RWPE2 (cell line): ENCODE measurements at regions not wholly inside any gene's neighbourhood (a gene's known extent, or its start where the extent isn't known, plus 50 kb on each side); places are given as distances from the start of the nearest gene placed in this dataset.

Experiments used
- ATAC-seq: fragments of 200-7000 bp; cut with Tn5 transposase; 3 replicates; pipeline ENCODE4 v1.9.1; 2021; ENCODE audit warnings: low read depth
- DNase-seq: peaks from one replicate; pipeline ENCODE4 v3.0.0-alpha.2; 2020; ENCODE audit warnings: low spot score
- H3K27ac ChIP-seq: fragments of 450-650 bp; 2 replicates; pipeline ENCODE4 v1.5.1; 2017; ENCODE audit warnings: mild to moderate bottlenecking; ENCODE audit not compliant: poor library complexity, severe bottlenecking
- H3K27me3 ChIP-seq: fragments of 250-450 bp; sonication (Bioruptor Pico); 2 replicates; pipeline ENCODE4 v1.5.1; 2021; ENCODE audit warnings: mild to moderate bottlenecking, moderate library complexity; ENCODE audit not compliant: insufficient read depth, poor library complexity, severe bottlenecking
- H3K36me3 ChIP-seq: fragments of 250-450 bp; sonication (Bioruptor Pico); 2 replicates; pipeline ENCODE4 v1.5.1; 2020; ENCODE audit warnings: low read depth, mild to moderate bottlenecking, moderate library complexity
- H3K4me1 ChIP-seq: fragments of 250-450 bp; sonication (Bioruptor Pico); 2 replicates; pipeline ENCODE4 v1.5.1; 2021; ENCODE audit warnings: mild to moderate bottlenecking, moderate library complexity; ENCODE audit not compliant: insufficient read depth, poor library complexity, severe bottlenecking
- H3K4me3 ChIP-seq: fragments of 250-450 bp; sonication (Bioruptor Pico); 2 replicates; pipeline ENCODE4 v1.5.1; 2021; ENCODE audit warnings: mild to moderate bottlenecking, moderate library complexity; ENCODE audit not compliant: severe bottlenecking
- H3K9me3 ChIP-seq: fragments of 250-450 bp; sonication (Bioruptor Pico); 2 replicates; pipeline ENCODE4 v1.5.1; 2021; ENCODE audit warnings: mild to moderate bottlenecking, moderate library complexity; ENCODE audit not compliant: severe bottlenecking
- TF ChIP-seq, protein P1 (sequence below): fragments of 450-650 bp; IDR thresholded peaks from one replicate; pipeline ENCODE4 v1.5.1; 2017; ENCODE audit warnings: mild to moderate bottlenecking, moderate library complexity; ENCODE audit not compliant: poor library complexity, severe bottlenecking

DNA sequence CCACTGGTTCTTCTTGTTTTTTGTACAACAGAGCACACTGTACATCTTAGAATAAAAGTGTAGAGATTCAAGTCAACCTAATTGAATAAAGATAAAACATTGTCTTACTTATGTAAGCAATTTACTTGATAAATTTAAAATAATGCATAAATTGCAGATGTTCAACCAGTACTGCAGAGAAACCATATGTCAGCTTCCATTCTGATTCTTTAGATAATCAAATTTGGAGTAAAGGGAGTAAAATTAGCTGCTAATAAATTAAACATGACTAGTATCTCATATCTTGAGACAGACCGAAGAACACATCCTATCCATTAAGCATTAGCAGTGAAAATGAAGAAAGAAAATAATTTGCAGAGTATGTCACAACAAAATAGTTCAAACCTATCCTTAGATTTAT is 261.2 kb downstream of the GASK1B start:
- Histone ChIP-seq H3K4me3 (no peak overlapping the region), H3K9me3 (no peaks in the 10 kb centered on the region), H3K36me3 (no peaks in the 10 kb centered on the region), H3K4me1 (no peaks in the 10 kb centered on the region), H3K27ac (no peak overlapping the region), H3K27me3 (no peaks in the 10 kb centered on the region)
- no peak for ATAC-seq
- TF ChIP-seq, protein P1, sequence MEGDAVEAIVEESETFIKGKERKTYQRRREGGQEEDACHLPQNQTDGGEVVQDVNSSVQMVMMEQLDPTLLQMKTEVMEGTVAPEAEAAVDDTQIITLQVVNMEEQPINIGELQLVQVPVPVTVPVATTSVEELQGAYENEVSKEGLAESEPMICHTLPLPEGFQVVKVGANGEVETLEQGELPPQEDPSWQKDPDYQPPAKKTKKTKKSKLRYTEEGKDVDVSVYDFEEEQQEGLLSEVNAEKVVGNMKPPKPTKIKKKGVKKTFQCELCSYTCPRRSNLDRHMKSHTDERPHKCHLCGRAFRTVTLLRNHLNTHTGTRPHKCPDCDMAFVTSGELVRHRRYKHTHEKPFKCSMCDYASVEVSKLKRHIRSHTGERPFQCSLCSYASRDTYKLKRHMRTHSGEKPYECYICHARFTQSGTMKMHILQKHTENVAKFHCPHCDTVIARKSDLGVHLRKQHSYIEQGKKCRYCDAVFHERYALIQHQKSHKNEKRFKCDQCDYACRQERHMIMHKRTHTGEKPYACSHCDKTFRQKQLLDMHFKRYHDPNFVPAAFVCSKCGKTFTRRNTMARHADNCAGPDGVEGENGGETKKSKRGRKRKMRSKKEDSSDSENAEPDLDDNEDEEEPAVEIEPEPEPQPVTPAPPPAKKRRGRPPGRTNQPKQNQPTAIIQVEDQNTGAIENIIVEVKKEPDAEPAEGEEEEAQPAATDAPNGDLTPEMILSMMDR, result no peak
- DNase-seq, result no peak

DNA sequence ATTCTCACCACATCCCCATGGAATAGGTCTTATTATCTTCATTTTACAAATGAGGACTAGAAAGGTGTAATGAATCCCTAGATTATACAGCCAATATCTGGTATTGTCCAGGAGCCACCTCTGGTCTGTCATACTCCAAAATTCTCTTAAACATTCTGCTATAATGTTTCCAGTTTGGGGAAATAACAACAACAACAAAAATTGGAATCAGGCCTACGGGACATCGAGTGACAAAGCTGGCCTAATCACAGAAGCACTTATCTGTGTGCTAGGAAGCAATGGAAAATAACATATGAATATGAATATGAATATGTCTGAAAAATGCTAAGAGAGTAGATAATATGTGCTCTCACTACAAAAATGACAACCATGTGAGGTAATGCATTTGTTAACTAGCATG is 264.1 kb downstream of the GASK1B start:
- Histone ChIP-seq H3K27me3 (no peaks in the 10 kb centered on the region), H3K4me3 (no peak overlapping the region), H3K4me1 (no peaks in the 10 kb centered on the region), H3K27ac (no peak overlapping the region), H3K9me3 (no peaks in the 10 kb centered on the region), H3K36me3 (no peaks in the 10 kb centered on the region)
- ATAC-seq (no peak), DNase-seq (no peak)
- TF ChIP-seq, protein P1, result no peak

DNA sequence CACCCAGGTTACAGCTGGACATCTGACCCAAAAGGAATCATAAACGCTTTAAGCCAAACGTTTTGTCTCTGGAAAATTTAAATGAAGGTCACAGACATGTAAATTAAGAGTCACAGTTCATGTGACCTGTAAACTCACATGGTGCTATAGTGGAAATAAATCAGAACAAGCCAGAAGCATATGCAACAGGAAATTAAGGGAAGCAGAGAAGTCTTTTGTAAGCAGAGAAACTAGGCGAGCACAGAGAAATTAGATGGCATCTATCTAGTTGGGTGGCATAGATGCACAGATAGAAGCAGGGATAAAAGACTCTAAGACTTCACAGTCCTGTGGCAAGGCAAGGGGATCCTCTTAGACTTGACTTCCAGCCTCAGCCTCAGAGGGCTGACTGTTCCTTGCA is 264.8 kb downstream of the GASK1B start:
- H3K27me3 ChIP-seq, result no peaks in the 10 kb centered on the region
- no peak overlapping the region for H3K27ac ChIP-seq
- no peaks in the 10 kb centered on the region for H3K4me1 ChIP-seq
- no peaks in the 10 kb centered on the region for H3K9me3 ChIP-seq
- no peaks in the 10 kb centered on the region for H3K36me3 ChIP-seq
- no peak for DNase-seq
- no peak for ATAC-seq
- TF ChIP-seq, protein P1, result no peak
- H3K4me3 ChIP-seq, result no peak overlapping the region

DNA sequence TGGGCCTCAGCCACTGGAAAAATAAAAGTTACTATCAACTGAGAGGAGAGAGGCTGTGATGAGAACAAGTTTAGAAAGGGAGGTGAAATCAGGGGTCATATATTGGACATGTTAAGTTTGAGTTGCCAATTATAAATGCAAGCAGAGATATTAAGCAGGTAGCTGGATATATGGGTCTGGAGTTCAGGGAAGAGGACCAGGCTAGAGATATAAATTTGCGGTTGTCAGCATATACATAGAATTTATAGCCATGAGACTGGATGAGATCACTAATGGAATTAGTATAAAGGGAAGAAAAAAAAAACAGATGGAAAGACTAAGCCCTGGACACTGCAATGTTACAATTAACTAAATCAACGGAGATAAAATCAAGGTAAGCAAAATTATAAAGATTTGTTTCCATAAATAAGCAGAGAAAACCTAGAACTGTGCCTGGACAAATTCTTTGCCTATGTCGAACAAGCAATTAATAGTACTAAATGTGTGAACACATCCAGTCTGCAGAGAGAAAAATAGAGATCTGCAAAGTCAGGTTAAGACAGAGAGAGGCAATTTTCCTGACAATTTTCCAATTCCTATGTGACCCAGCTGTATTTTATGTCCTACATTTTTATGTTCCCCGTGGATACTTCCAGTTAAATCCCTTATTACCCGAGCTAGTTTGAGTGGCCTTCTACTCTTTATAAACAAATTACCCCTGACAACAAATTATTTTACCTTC is 265.4 kb downstream of the GASK1B start:
- ATAC-seq (no peak), DNase-seq (no peak)
- TF ChIP-seq, protein P1, result no peak
- no peaks in the 10 kb centered on the region for H3K27me3 ChIP-seq
- no peaks in the 10 kb centered on the region for H3K4me1 ChIP-seq
- H3K27ac ChIP-seq, result no peak overlapping the region
- no peaks in the 10 kb centered on the region for H3K36me3 ChIP-seq
- no peaks in the 10 kb centered on the region for H3K9me3 ChIP-seq
- H3K4me3 ChIP-seq, result no peak overlapping the region

DNA sequence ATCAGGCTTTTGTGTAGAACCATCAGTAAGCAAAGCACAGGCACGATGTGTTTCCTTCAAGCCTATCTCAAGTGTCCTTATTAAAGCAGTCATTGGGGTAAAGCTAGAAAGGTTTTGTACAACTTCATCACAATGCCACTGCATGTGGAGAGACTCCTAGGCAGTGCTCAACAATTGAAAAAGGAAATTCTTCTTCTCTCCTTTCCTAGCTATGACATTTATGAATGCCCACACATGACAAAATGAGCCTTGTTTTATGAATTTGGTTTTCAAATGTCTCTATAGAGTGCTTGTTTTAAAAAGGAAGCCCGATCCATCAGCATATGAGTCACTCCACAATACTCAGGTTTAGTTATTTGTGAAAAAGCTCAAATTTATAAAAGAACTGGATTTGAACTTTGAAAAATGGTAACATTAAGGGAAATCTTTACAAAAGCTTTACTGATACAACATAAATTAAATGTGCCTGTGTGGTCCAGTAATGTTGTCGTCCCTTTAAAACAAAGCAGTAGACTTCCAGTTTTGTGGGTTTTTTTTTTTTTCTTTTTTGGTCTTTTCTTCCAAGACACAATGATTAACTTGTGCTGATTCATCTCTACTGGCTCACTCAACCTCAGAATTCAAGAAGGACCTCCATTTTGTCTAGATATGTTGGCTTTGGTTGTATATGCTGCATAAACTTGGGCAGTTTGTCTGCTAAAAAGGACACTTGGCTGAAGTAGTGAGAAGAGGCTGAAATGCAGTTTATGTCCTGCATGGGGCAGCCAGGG is 273.8 kb downstream of the GASK1B start:
- no peaks in the 10 kb centered on the region for H3K27me3 ChIP-seq
- TF ChIP-seq, protein P1, result no peak
- H3K36me3 ChIP-seq, result no peaks in the 10 kb centered on the region
- no peaks in the 10 kb centered on the region for H3K4me1 ChIP-seq
- DNase-seq, result no peak
- no peak overlapping the region for H3K27ac ChIP-seq
- H3K4me3 ChIP-seq, result no peak overlapping the region
- H3K9me3 ChIP-seq, result no peaks in the 10 kb centered on the region
- no peak for ATAC-seq
